Neuronal stem cell (in vitro differentiated cells): ENCODE measurements at regions not wholly inside any gene's neighbourhood (a gene's known extent, or its start where the extent isn't known, plus 50 kb on each side); places are given as distances from the start of the nearest gene placed in this dataset.

ENCODE experiments used
- DNase-seq: peaks from one replicate; pipeline ENCODE4 v3.0.0-alpha.2; 2013; ENCODE audit warnings: low spot score
- H2AFZ ChIP-seq: one replicate; pipeline ENCODE4 v1.6.1; 2013; ENCODE audit warnings: mild to moderate bottlenecking, low read length, inconsistent platforms
- H2AK5ac ChIP-seq: 2 replicates; pipeline ENCODE4 v1.6.1; 2013; ENCODE audit warnings: low read depth, mild to moderate bottlenecking, inconsistent platforms, low read length, moderate library complexity, mixed read lengths
- H2BK120ac ChIP-seq: 2 replicates; pipeline ENCODE4 v1.6.1; 2013; ENCODE audit warnings: low read depth, mild to moderate bottlenecking, inconsistent platforms, low read length, moderate library complexity, mixed read lengths
- H2BK12ac ChIP-seq: one replicate; pipeline ENCODE4 v1.6.1; 2013; ENCODE audit warnings: low read length, inconsistent platforms
- H2BK15ac ChIP-seq: 2 replicates; pipeline ENCODE4 v1.6.1; 2013; ENCODE audit warnings: mild to moderate bottlenecking, low read length, inconsistent platforms, mixed read lengths
- H2BK5ac ChIP-seq: one replicate; pipeline ENCODE4 v1.6.1; 2013; ENCODE audit warnings: inconsistent platforms, mild to moderate bottlenecking, low read length, moderate library complexity
- H3K14ac ChIP-seq: one replicate; pipeline ENCODE4 v1.6.1; 2013; ENCODE audit warnings: low read length, inconsistent platforms
- H3K18ac ChIP-seq: 2 replicates; pipeline ENCODE4 v1.6.1; 2013; ENCODE audit warnings: low read length, inconsistent platforms
- H3K23ac ChIP-seq: 2 replicates; pipeline ENCODE4 v1.6.1; 2013; ENCODE audit warnings: low read depth, mild to moderate bottlenecking, mixed read lengths, low read length, inconsistent platforms; ENCODE audit not compliant: poor library complexity
- H3K27ac ChIP-seq: replicated peaks from 3 replicates; pipeline ENCODE4 v1.5.1; 2013; ENCODE audit warnings: low read length, inconsistent platforms
- H3K27me3 ChIP-seq, 3 experiments: 2 replicates each; pipeline ENCODE4 v1.6.1; 2013; ENCODE audit warnings: low read length in 3 of 3, mild to moderate bottlenecking in 2 of 3, inconsistent platforms in 1 of 3, low read depth in 1 of 3, mixed read lengths in 1 of 3, moderate library complexity in 1 of 3; ENCODE audit not compliant: control insufficient read depth in 3 of 3, insufficient read depth in 3 of 3
- H3K36me3 ChIP-seq, 2 donors: replicated peaks in 1 of 2; 2 replicates each; pipeline ENCODE4 v1.6.1; 2013; ENCODE audit warnings: low read length in 2 of 2; ENCODE audit not compliant: control insufficient read depth in 2 of 2, insufficient read depth in 2 of 2
- H3K4ac ChIP-seq: 2 replicates; pipeline ENCODE4 v1.6.1; 2013; ENCODE audit warnings: inconsistent platforms, mild to moderate bottlenecking, low read length, moderate library complexity
- H3K4me1 ChIP-seq, 2 donors: 1 replicate in 1 of 2; 2 replicates in 1 of 2; pipeline ENCODE4 v1.6.1; 2013; ENCODE audit warnings: low read length in 2 of 2, low read depth in 1 of 2; ENCODE audit not compliant: control insufficient read depth in 2 of 2, insufficient read depth in 1 of 2
- H3K4me2 ChIP-seq: one replicate; pipeline ENCODE4 v1.6.1; 2013; ENCODE audit warnings: mild to moderate bottlenecking, low read length, inconsistent platforms; ENCODE audit not compliant: insufficient read depth, poor library complexity, severe bottlenecking
- H3K4me3 ChIP-seq, 2 donors: 2 replicates each; pipeline ENCODE4 v1.5.1; 2013; ENCODE audit warnings: low read length in 2 of 2, mild to moderate bottlenecking in 2 of 2, inconsistent platforms in 1 of 2, moderate library complexity in 1 of 2
- H3K79me1 ChIP-seq: one replicate; pipeline ENCODE4 v1.6.1; 2013; ENCODE audit warnings: low read depth, mild to moderate bottlenecking, inconsistent platforms, low read length, moderate library complexity
- H3K9ac ChIP-seq: one replicate; pipeline ENCODE4 v1.6.1; 2013; ENCODE audit warnings: mild to moderate bottlenecking, low read depth, low read length, inconsistent platforms; ENCODE audit not compliant: poor library complexity
- H3K9me3 ChIP-seq, 2 donors: replicated peaks in 1 of 2; 2 replicates each; pipeline versions ENCODE3 to v1.6.1; 2013; ENCODE audit warnings: low read length in 2 of 2, mild to moderate bottlenecking in 2 of 2, inconsistent platforms in 1 of 2, low read depth in 1 of 2, mixed read lengths in 1 of 2, moderate library complexity in 1 of 2; ENCODE audit not compliant: control insufficient read depth in 2 of 2, insufficient read depth in 1 of 2
- H4K8ac ChIP-seq: one replicate; pipeline ENCODE4 v1.6.1; 2013; ENCODE audit warnings: low read depth, mild to moderate bottlenecking, inconsistent platforms, low read length, moderate library complexity
- H4K91ac ChIP-seq: one replicate; pipeline ENCODE4 v1.6.1; 2013; ENCODE audit warnings: low read length, low read depth, mild to moderate bottlenecking, inconsistent platforms; ENCODE audit not compliant: poor library complexity
- WGBS, 2 donors: extraction: QIAGEN DNeasy Blood & Tissue Kit; methylation state at CpG; one replicate each; pipeline ENCODE4 v1.1.7; 2013; ENCODE audit warnings: missing lambda C conversion rate in 2 of 2, mixed read lengths in 1 of 2; ENCODE audit not compliant: insufficient read length in 2 of 2, insufficient replicate concordance in 1 of 2; ENCODE audit errors: extremely low coverage in 2 of 2; 5-methylcytosine and 5-hydroxymethylcytosine counted together

DNA sequence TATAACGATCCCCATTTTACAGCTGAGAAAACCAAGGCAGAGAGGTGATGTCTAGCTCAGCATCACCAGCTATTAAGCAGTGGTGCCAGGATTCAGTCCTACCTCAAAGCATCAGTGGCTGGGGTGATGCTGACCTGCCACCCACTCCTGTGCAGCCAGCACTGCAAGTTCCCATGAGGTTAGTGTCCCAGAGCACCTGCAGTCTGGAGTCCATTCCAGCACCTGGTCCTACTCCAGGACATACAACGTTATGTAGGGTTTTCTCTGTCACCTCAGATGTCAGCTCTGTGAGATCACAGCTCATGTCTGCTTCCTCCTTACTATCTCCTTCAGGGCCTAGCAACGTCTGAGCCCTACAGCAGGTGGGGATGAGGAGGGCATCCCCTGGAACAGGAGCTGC, 328.0 kb upstream of the HS6ST1 start:
- Histone ChIP-seq H3K14ac (no peak overlapping the region), H2BK5ac (no peak overlapping the region), H2BK12ac (no peak overlapping the region), H2AK5ac (peak overlapping the region; percentile 23), H3K4me3 (no peak overlapping the region), H3K4me1 (peaks cover 21 to 29% of the 10 kb centered on the region in 2 donors), H3K4me2 (no peak overlapping the region), H3K4ac (no peak overlapping the region), H3K9ac (peak overlapping the region; percentile 9), H3K18ac (peak overlapping the region; percentile 57), H3K23ac (no peak overlapping the region), H3K36me3 (no peaks in the 10 kb centered on the region), H4K8ac (no peak overlapping the region), H3K9me3 (peaks cover 0 to 10% of the 10 kb centered on the region in 2 donors), H4K91ac (no peak overlapping the region), H3K79me1 (no peaks in the 10 kb centered on the region), H2BK120ac (no peak overlapping the region), H2AFZ (peak overlapping the region; percentile 3), H3K27ac (no peak overlapping the region), H2BK15ac (peak overlapping the region; percentile 11), H3K27me3 (no peaks in the 10 kb centered on the region)
- no peak for DNase-seq
- no CpG with 5 or more reads among the region's 3 CpGs for WGBS, 2 donors

DNA sequence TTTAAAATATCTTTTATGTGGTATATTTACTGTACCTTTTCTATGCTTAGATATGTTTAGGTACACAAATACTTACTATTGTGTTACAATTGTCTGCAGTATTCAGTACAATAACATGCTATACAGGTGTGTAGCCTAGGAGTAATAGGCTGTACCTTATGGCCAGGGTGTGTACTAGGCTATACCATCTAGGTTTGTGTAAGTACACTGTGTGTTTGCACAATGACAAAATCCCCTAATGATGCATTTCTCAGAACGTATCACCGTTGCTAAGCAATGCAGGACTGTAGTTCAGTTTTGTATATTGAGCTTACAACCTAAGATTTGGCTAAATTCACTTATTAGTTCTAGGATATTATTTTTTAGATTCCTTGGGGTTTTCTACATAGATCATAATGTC, 332.3 kb upstream of the HS6ST1 start:
- no peak overlapping the region for H4K91ac ChIP-seq
- no peak overlapping the region for H3K23ac ChIP-seq
- no peaks in the 10 kb centered on the region for H3K79me1 ChIP-seq
- no peaks in the 10 kb centered on the region for H3K36me3 ChIP-seq
- no peak overlapping the region for H3K4me3 ChIP-seq
- no CpG with 5 or more reads among the region's 2 CpGs for WGBS, 2 donors
- no peak overlapping the region for H3K9ac ChIP-seq
- no peak overlapping the region for H2BK5ac ChIP-seq
- H3K27me3 ChIP-seq = no peaks in the 10 kb centered on the region
- no peak overlapping the region for H3K27ac ChIP-seq
- no peak overlapping the region for H2AK5ac ChIP-seq
- H2BK12ac ChIP-seq = no peak overlapping the region
- peaks cover 0 to 8% of the 10 kb centered on the region in 2 donors for H3K9me3 ChIP-seq
- H3K14ac ChIP-seq = no peak overlapping the region
- no peak overlapping the region for H3K4me2 ChIP-seq
- no peak overlapping the region for H4K8ac ChIP-seq
- H3K4me1 ChIP-seq = no peaks in the 10 kb centered on the region
- no peak overlapping the region for H3K4ac ChIP-seq
- DNase-seq = no peak
- H2BK120ac ChIP-seq = no peak overlapping the region
- no peak overlapping the region for H2BK15ac ChIP-seq
- no peak overlapping the region for H2AFZ ChIP-seq
- H3K18ac ChIP-seq = no peak overlapping the region

DNA sequence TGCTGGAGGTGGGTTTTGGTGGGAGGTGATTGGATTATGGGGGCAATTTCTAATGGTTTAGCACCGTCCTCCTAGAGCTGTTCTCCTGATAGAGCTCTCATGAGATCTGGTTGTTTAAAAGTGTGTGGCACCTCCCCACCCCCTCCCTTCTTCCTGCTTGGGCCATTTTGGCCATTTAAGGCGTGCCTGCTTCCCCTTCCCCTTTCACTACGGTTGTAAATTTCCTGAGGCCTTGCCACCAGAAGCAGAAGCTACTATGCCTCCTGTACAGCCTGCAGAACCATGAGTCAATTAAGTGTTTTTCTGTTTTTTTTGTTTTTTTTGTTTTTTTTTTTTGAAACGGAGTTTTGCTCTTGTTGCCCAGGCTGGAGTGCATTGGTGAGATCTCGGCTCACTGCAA, 335.7 kb upstream of the HS6ST1 start:
- no peak overlapping the region for H3K9ac ChIP-seq
- no peaks in the 10 kb centered on the region for H3K27me3 ChIP-seq
- H3K4me1 ChIP-seq = no peaks in the 10 kb centered on the region
- no peak overlapping the region for H3K4ac ChIP-seq
- no peak overlapping the region for H3K27ac ChIP-seq
- H2BK15ac ChIP-seq = no peak overlapping the region
- no peak overlapping the region for H2BK120ac ChIP-seq
- no peak overlapping the region for H3K23ac ChIP-seq
- H2BK12ac ChIP-seq = no peak overlapping the region
- no peaks in the 10 kb centered on the region for H3K36me3 ChIP-seq
- no peak for DNase-seq
- no peak overlapping the region for H3K4me3 ChIP-seq
- no peak overlapping the region for H4K8ac ChIP-seq
- no peak overlapping the region for H3K4me2 ChIP-seq
- H3K18ac ChIP-seq = no peak overlapping the region
- H4K91ac ChIP-seq = no peak overlapping the region
- H2BK5ac ChIP-seq = no peak overlapping the region
- no CpG with 5 or more reads among the region's 5 CpGs for WGBS, 2 donors
- peaks cover 0 to 7% of the 10 kb centered on the region in 2 donors for H3K9me3 ChIP-seq
- H3K79me1 ChIP-seq = no peaks in the 10 kb centered on the region
- no peak overlapping the region for H2AFZ ChIP-seq
- no peak overlapping the region for H2AK5ac ChIP-seq
- H3K14ac ChIP-seq = no peak overlapping the region

DNA sequence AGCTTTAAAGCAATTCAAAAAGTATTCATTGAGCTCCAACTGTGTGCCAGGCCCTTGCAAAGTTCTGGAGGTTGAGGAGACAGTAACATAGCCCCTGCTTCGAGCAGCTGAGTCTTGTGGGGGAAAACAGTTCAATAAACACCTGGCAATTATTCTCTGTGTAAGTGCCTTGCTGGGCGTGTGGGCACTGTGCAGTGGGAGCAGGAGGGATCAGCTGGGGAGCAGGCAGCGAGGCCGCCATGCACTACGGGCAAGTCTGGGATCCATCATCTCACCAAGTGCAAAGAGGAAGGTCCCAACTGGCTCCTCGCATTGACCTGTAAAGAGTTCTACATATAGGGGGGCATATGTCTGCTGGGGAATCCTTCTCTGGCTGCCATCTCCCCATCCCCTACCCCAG, 342.2 kb upstream of the HS6ST1 start:
- Histone ChIP-seq H2AFZ (no peak overlapping the region), H4K8ac (no peak overlapping the region), H3K4ac (no peak overlapping the region), H3K4me1 (peaks cover 5 to 7% of the 10 kb centered on the region in 2 donors), H3K9me3 (peaks cover 0 to 7% of the 10 kb centered on the region in 2 donors), H2BK15ac (no peak overlapping the region), H3K79me1 (no peaks in the 10 kb centered on the region), H3K18ac (peak overlapping the region; percentile 2), H3K36me3 (no peaks in the 10 kb centered on the region), H3K23ac (no peak overlapping the region), H2AK5ac (no peak overlapping the region), H2BK5ac (no peak overlapping the region), H2BK120ac (no peak overlapping the region), H4K91ac (no peak overlapping the region), H3K14ac (no peak overlapping the region), H3K9ac (no peak overlapping the region), H3K4me3 (no peak overlapping the region), H2BK12ac (no peak overlapping the region), H3K27ac (no peak overlapping the region), H3K27me3 (no peaks in the 10 kb centered on the region), H3K4me2 (no peak overlapping the region)
- WGBS, 2 donors = no CpG with 5 or more reads among the region's 6 CpGs
- DNase-seq = no peak
